ENCODE measurements at regions not wholly inside any gene's neighbourhood (a gene's known extent, or its start where the extent isn't known, plus 50 kb on each side); places are given as distances from the start of the nearest gene placed in this dataset.

GRCh38 chr13:78830508-78830907 lies 171.6 kb upstream of the OBI1 start:
- Histone ChIP-seq H3K4me3 (no peak overlapping the region), H3K9me3 (no peaks in the 10 kb centered on the region), H3K4me1 (no peaks in the 10 kb centered on the region), H3K27me3 (peaks cover 0 to 11% (median 0%) of the 10 kb centered on the region in 7 donors), H3K27ac (no peak overlapping the region), H3K36me3 (no peaks in the 10 kb centered on the region)
- intact Hi-C loops (cut with DNase I): no loop called here
- no peak for DNase-seq
- TF ChIP-seq, protein P1, sequence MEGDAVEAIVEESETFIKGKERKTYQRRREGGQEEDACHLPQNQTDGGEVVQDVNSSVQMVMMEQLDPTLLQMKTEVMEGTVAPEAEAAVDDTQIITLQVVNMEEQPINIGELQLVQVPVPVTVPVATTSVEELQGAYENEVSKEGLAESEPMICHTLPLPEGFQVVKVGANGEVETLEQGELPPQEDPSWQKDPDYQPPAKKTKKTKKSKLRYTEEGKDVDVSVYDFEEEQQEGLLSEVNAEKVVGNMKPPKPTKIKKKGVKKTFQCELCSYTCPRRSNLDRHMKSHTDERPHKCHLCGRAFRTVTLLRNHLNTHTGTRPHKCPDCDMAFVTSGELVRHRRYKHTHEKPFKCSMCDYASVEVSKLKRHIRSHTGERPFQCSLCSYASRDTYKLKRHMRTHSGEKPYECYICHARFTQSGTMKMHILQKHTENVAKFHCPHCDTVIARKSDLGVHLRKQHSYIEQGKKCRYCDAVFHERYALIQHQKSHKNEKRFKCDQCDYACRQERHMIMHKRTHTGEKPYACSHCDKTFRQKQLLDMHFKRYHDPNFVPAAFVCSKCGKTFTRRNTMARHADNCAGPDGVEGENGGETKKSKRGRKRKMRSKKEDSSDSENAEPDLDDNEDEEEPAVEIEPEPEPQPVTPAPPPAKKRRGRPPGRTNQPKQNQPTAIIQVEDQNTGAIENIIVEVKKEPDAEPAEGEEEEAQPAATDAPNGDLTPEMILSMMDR (IDR thresholded peaks at IDR 0.05): no peak
- WGBS, 2 donors: 82 to 85% methylated on average over 1 of the region's 1 CpG
- ATAC-seq: no peak

- DNase-seq: no peak
- H3K9me3 ChIP-seq: no peaks in the 10 kb centered on the region
- H3K27me3 ChIP-seq: peaks cover 0 to 11% (median 0%) of the 10 kb centered on the region in 7 donors
- TF ChIP-seq, protein P1 (IDR thresholded peaks at IDR 0.05): no peak
- no peak for ATAC-seq
- H3K27ac ChIP-seq: no peak overlapping the region
- no peak overlapping the region for H3K4me3 ChIP-seq
- H3K4me1 ChIP-seq: no peaks in the 10 kb centered on the region
- H3K36me3 ChIP-seq: no peaks in the 10 kb centered on the region
- intact Hi-C loops (cut with DNase I): no loop called here
These were observed 170.9 kb upstream of the OBI1 start for GRCh38 chr13:78829821-78830220.

DNA sequence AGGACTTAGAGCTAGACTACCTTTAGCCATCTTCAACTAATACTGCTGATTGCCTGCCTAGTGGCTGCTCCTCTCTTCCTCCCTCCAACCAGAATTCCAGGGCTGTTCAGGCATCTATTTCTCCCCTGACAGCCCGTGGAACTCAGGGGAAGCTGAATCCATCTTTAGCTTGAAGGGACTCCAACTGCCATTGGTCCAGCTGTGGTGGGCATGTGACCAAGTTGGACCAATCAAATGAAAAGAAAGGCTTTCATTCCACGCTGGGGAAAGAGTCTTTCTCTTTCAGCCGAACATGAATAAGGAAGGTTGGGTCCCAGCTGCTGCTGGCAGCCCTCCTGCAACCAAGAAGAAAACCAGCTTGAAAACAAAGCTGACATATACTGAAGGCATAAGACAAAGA lies 168.5 kb upstream of the OBI1 start:
- no peak for ATAC-seq
- WGBS, 2 donors: 57 to 60% methylated on average over 3 of the region's 3 CpGs

DNA sequence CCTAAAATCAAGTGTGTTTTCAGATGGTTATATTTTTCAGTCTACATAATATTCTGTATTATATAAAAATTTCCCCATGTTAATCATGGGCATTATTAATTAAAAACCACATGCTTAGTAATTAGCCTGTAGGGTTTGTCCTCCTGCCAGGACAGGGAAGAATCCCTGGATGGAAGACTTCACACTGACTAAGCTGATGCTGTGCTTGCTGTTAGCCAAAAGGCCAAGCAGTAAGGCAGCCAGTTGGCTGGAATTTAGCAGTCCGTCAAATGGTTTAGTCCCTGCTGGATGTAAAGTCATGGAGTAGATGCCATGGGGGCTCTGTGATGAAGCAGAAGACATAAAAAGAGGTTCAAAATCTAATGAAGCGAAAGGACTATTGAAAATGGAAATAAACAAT lies 168.0 kb upstream of the OBI1 start:
- H3K4me1 ChIP-seq: no peaks in the 10 kb centered on the region
- H3K9me3 ChIP-seq: no peaks in the 10 kb centered on the region
- no peak for ATAC-seq
- no peaks in the 10 kb centered on the region for H3K36me3 ChIP-seq
- H3K4me3 ChIP-seq: no peak overlapping the region
- TF ChIP-seq, protein P1 (IDR thresholded peaks at IDR 0.05): no peak
- intact Hi-C loops (cut with DNase I): no loop called here
- whole genome bisulfite sequencing, 2 donors: 72 to 77% methylated on average over 2 of the region's 2 CpGs
- no peak overlapping the region for H3K27ac ChIP-seq
- no peak for DNase-seq
- H3K27me3 ChIP-seq: peaks cover 0 to 11% (median 0%) of the 10 kb centered on the region in 7 donors

More for the DNA sequence above, 168.5 kb upstream of the OBI1 start:
- peaks cover 0 to 11% (median 0%) of the 10 kb centered on the region in 7 donors for H3K27me3 ChIP-seq
- H3K4me1 ChIP-seq: no peaks in the 10 kb centered on the region
- no peak for DNase-seq
- TF ChIP-seq, protein P1 (IDR thresholded peaks at IDR 0.05): no peak
- intact Hi-C loops (cut with DNase I): no loop called here
- H3K36me3 ChIP-seq: no peaks in the 10 kb centered on the region
- H3K4me3 ChIP-seq: no peak overlapping the region
- H3K27ac ChIP-seq: no peak overlapping the region
- H3K9me3 ChIP-seq: no peaks in the 10 kb centered on the region
